OCI-LY7 (cell line): ENCODE measurements at regions not wholly inside any gene's neighbourhood (a gene's known extent, or its start where the extent isn't known, plus 50 kb on each side); places are given as distances from the start of the nearest gene placed in this dataset.
"Not testable (repeated sequence)": the region's sequence is repeated elsewhere in the genome, so short reads cannot be mapped to it uniquely, and the experiment has no call there.

ENCODE experiments used
- BruUV-seq: library from RNA; stranded (reverse); fragments of 400-500 nt; replicated peaks from 2 replicates; lab custom pipeline; 2021; lab: Mats Ljungman, UMichigan
- CTCF ChIA-PET: fragments of 300-600 bp; sonication (Branson Sonifier 250); formaldehyde crosslinking; loops from one replicate; lab custom pipeline; 2022; ENCODE audit warnings: antibody characterized with exemption; ENCODE audit not compliant: unreplicated experiment; lab: Charles Lee
- POLR2A ChIA-PET: fragments of 300-600 bp; sonication (Branson Sonifier 250); formaldehyde crosslinking; loops from one replicate; lab custom pipeline; 2022; ENCODE audit warnings: antibody characterized with exemption; lab: Charles Lee
- DNase-seq: peaks from one replicate; pipeline ENCODE4 v3.0.0-alpha.2; 2015; ENCODE audit warnings: low spot score
- H2AFZ ChIP-seq: fragments of 200-600 bp; sonication (generic), shearing (Covaris generic); 2 replicates; pipeline ENCODE4 v1.6.1; 2014; ENCODE audit warnings: mild to moderate bottlenecking, antibody characterized with exemption, low read length, moderate library complexity
- H3K27ac ChIP-seq: fragments of 200-600 bp; sonication (generic); 2 replicates; pipeline ENCODE4 v1.5.1; 2014; ENCODE audit warnings: mixed run types, low read depth, mild to moderate bottlenecking, moderate library complexity, low read length, inconsistent platforms; ENCODE audit not compliant: poor library complexity, severe bottlenecking
- H3K36me3 ChIP-seq: fragments of 200-600 bp; sonication (generic); 2 replicates; pipeline ENCODE4 v1.6.1; 2014; ENCODE audit warnings: mild to moderate bottlenecking, antibody characterized with exemption, low read length, moderate library complexity, mixed read lengths; ENCODE audit not compliant: insufficient read depth
- H3K4me1 ChIP-seq: fragments of 200-600 bp; sonication (generic); 2 replicates; pipeline ENCODE4 v1.5.1; 2014; ENCODE audit warnings: mild to moderate bottlenecking, low read length; ENCODE audit not compliant: insufficient read depth, poor library complexity, severe bottlenecking
- H3K4me2 ChIP-seq: fragments of 200-600 bp; sonication (generic); 2 replicates; pipeline ENCODE4 v1.6.1; 2014; ENCODE audit warnings: mild to moderate bottlenecking, low read length
- H3K4me3 ChIP-seq: fragments of 200-600 bp; sonication (generic); 2 replicates; pipeline ENCODE4 v1.5.1; 2014; ENCODE audit warnings: mild to moderate bottlenecking, low read depth, low read length; ENCODE audit not compliant: poor library complexity, severe bottlenecking
- H3K79me2 ChIP-seq: fragments of 200-600 bp; sonication (generic); 2 replicates; pipeline ENCODE4 v1.6.1; 2016; ENCODE audit warnings: low read depth, mild to moderate bottlenecking, low read length, moderate library complexity, mixed read lengths; ENCODE audit not compliant: insufficient read depth
- H3K9me2 ChIP-seq: fragments of 200-600 bp; sonication (generic); 2 replicates; pipeline ENCODE4 v1.6.1; 2016; ENCODE audit warnings: mild to moderate bottlenecking, low read length, mixed read lengths; ENCODE audit not compliant: insufficient read depth
- H3K9me3 ChIP-seq: fragments of 200-600 bp; sonication (generic); 2 replicates; pipeline ENCODE4 v1.6.1; 2014; ENCODE audit warnings: mild to moderate bottlenecking, mixed run types, low read length, mixed read lengths
- H4K20me1 ChIP-seq: fragments of 200-600 bp; sonication (generic); 2 replicates; pipeline ENCODE4 v1.6.1; 2014; ENCODE audit warnings: mild to moderate bottlenecking, antibody characterized with exemption, low read length, moderate library complexity, mixed read lengths; ENCODE audit not compliant: insufficient read depth
- CTCF ChIP-seq: fragments of 200-600 bp; sonication (generic); conservative IDR thresholded peaks from 2 replicates; pipeline ENCODE4 v1.5.1; 2014; ENCODE audit warnings: mild to moderate bottlenecking, antibody characterized with exemption, low read length, moderate library complexity, mixed read lengths
- EZH2phosphoT487 ChIP-seq: fragments of 200-600 bp; sonication (generic); IDR thresholded peaks from 2 replicates; pipeline ENCODE4 v1.6.1; 2018; ENCODE audit warnings: low read depth, borderline replicate concordance, mild to moderate bottlenecking, mixed run types, antibody characterized with exemption, low read length, moderate library complexity, mixed read lengths
- intact Hi-C: fragments of 100-400 bp; cut with micrococcal nuclease; formaldehyde crosslinking; loops from one replicate; pipeline ENCODE4 v1.10.0; 2022; ENCODE audit not compliant: unreplicated experiment

- Histone ChIP-seq H3K9me2 (no peaks in the 10 kb centered on the region), H3K4me2 (no peak overlapping the region), H4K20me1 (no peaks in the 10 kb centered on the region), H3K4me3 (no peak overlapping the region), H3K9me3 (no peaks in the 10 kb centered on the region), H3K36me3 (no peaks in the 10 kb centered on the region), H3K27ac (no peak overlapping the region), H3K79me2 (no peaks in the 10 kb centered on the region), H2AFZ (no peak overlapping the region), H3K4me1 (no peaks in the 10 kb centered on the region)
- no peak for DNase-seq
- BruUV-seq, result no TSS peak
- POLR2A ChIA-PET, result no interaction called here
- TF ChIP-seq EZH2phosphoT487 (no peak), CTCF (no peak)
- intact Hi-C loops, result no loop called here
- CTCF ChIA-PET, result no interaction called here
Observed at GRCh38 chr3:95343228-95343627, 1280.4 kb downstream of the NSUN3 start.

- no peak overlapping the region for H2AFZ ChIP-seq
- no peak overlapping the region for H3K4me3 ChIP-seq
- TF ChIP-seq CTCF, result no peak
- no peak for TF ChIP-seq EZH2phosphoT487
- no peak overlapping the region for H3K27ac ChIP-seq
- no peaks in the 10 kb centered on the region for H3K4me1 ChIP-seq
- CTCF ChIA-PET, result no interaction called here
- H3K36me3 ChIP-seq, result no peaks in the 10 kb centered on the region
- BruUV-seq, result no TSS peak
- no peaks in the 10 kb centered on the region for H3K79me2 ChIP-seq
- H4K20me1 ChIP-seq, result no peaks in the 10 kb centered on the region
- H3K9me2 ChIP-seq, result no peaks in the 10 kb centered on the region
- POLR2A ChIA-PET, result no interaction called here
- no peak overlapping the region for H3K4me2 ChIP-seq
- DNase-seq, result no peak
- H3K9me3 ChIP-seq, result no peaks in the 10 kb centered on the region
- intact Hi-C loops, result no loop called here
Observed at GRCh38 chr3:95343767-95344166, 1280.9 kb downstream of the NSUN3 start.

- BruUV-seq, result not testable (repeated sequence)
Observed at GRCh38 chr3:95347936-95348335, 1285.1 kb downstream of the NSUN3 start.

More at GRCh38 chr3:95347936-95348335, 1285.1 kb downstream of the NSUN3 start:
- intact Hi-C loops, H2AFZ ChIP-seq, CTCF ChIA-PET, H4K20me1 ChIP-seq, H3K4me2 ChIP-seq, DNase-seq, H3K4me3 ChIP-seq, H3K4me1 ChIP-seq, H3K27ac ChIP-seq, H3K9me3 ChIP-seq, H3K9me2 ChIP-seq, H3K36me3 ChIP-seq, H3K79me2 ChIP-seq: not testable (repeated sequence)
- POLR2A ChIA-PET, result interaction anchor here (0.6 to 0.7 kb wide), 3 partner anchors 29 to 349 kb away, joined by 3 read pairs; no protein-coding TSS in a partner anchor
